HG02678 (cell line): ENCODE measurements at regions not wholly inside any gene's neighbourhood (a gene's known extent, or its start where the extent isn't known, plus 50 kb on each side); places are given as distances from the start of the nearest gene placed in this dataset.

Experiments
- ATAC-seq: cut with Tn5 transposase; IDR thresholded peaks from one replicate; pipeline ENCODE4 v1.9.1; 2021; ENCODE audit warnings: mild to moderate bottlenecking, moderate library complexity; ENCODE audit not compliant: unreplicated experiment

- ATAC-seq = no peak
These were observed 56.7 kb upstream of the ACTBL2 start for GRCh38 chr5:57539281-57539701.

- ATAC-seq = no peak
These were observed 55.8 kb upstream of the ACTBL2 start for GRCh38 chr5:57538341-57538955.

GRCh38 chr5:57537811-57538210 is 55.2 kb upstream of the ACTBL2 start:
- ATAC-seq = no peak

- no peak for ATAC-seq
These were observed 50.2 kb upstream of the ACTBL2 start for GRCh38 chr5:57532513-57533497.
